DOHH2 (cell line): ENCODE measurements at regions not wholly inside any gene's neighbourhood (a gene's known extent, or its start where the extent isn't known, plus 50 kb on each side); places are given as distances from the start of the nearest gene placed in this dataset.

ENCODE experiments used
- EZH2phosphoT487 ChIP-seq: fragments of 200-600 bp; sonication (generic); IDR thresholded peaks from 2 replicates; pipeline ENCODE4 v1.6.1; 2017; ENCODE audit warnings: borderline replicate concordance, mild to moderate bottlenecking, antibody characterized with exemption, low read length, moderate library complexity, mixed read lengths
- TF ChIP-seq, protein P1 (sequence below): fragments of 200-600 bp; sonication (generic); IDR thresholded peaks from one replicate; pipeline ENCODE4 v1.5.1; 2014; ENCODE audit warnings: antibody characterized with exemption, mild to moderate bottlenecking, low read depth, low read length; ENCODE audit not compliant: poor library complexity, severe bottlenecking

GRCh38 chr13:50585674-50586413 lies 257.6 kb downstream of the DLEU7 start:
- TF ChIP-seq, protein P1, sequence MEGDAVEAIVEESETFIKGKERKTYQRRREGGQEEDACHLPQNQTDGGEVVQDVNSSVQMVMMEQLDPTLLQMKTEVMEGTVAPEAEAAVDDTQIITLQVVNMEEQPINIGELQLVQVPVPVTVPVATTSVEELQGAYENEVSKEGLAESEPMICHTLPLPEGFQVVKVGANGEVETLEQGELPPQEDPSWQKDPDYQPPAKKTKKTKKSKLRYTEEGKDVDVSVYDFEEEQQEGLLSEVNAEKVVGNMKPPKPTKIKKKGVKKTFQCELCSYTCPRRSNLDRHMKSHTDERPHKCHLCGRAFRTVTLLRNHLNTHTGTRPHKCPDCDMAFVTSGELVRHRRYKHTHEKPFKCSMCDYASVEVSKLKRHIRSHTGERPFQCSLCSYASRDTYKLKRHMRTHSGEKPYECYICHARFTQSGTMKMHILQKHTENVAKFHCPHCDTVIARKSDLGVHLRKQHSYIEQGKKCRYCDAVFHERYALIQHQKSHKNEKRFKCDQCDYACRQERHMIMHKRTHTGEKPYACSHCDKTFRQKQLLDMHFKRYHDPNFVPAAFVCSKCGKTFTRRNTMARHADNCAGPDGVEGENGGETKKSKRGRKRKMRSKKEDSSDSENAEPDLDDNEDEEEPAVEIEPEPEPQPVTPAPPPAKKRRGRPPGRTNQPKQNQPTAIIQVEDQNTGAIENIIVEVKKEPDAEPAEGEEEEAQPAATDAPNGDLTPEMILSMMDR, result no peak
- no peak for TF ChIP-seq EZH2phosphoT487
